HepG2 (cell line): ENCODE measurements at regions not wholly inside any gene's neighbourhood (a gene's known extent, or its start where the extent isn't known, plus 50 kb on each side); places are given as distances from the start of the nearest gene placed in this dataset.
A peak's percentile ranks its signal among the peaks of the same experiment; 100 is the strongest.

Experiments used
- CENPT ChIP-seq: sonication (generic); formaldehyde crosslinking; IDR thresholded peaks from 2 replicates; pipeline ENCODE4 v1.8.0; 2022; ENCODE audit warnings: low read depth, mild to moderate bottlenecking, moderate library complexity, missing genetic modification reagents
- HHEX ChIP-seq: IDR thresholded peaks from 2 replicates; pipeline ENCODE4 v1.6.1; 2016; ENCODE audit warnings: control low read depth
- MIER2 ChIP-seq: IDR thresholded peaks from 2 replicates; pipeline ENCODE4 v1.6.1; 2016; ENCODE audit warnings: missing biosample characterization, missing genetic modification reagents
- NFATC3 ChIP-seq: sonication (generic); formaldehyde crosslinking; IDR thresholded peaks from 2 replicates; pipeline ENCODE4 v1.5.1; 2020; ENCODE audit warnings: mild to moderate bottlenecking, missing genetic modification reagents
- PRDM4 ChIP-seq: sonication (generic); formaldehyde crosslinking; IDR thresholded peaks from 2 replicates; pipeline ENCODE4 v1.9.0; 2021; ENCODE audit warnings: missing genetic modification reagents, borderline replicate concordance
- SNRNP70 ChIP-seq: fragments of 200-400 bp; formaldehyde crosslinking; IDR thresholded peaks from 2 replicates; pipeline ENCODE4 v1.6.1; 2017; ENCODE audit warnings: mild to moderate bottlenecking, low read depth, low read length, moderate library complexity
- ZBTB38 ChIP-seq: sonication (generic); formaldehyde crosslinking; IDR thresholded peaks from 2 replicates; pipeline ENCODE4 v1.5.1; 2020; ENCODE audit warnings: mild to moderate bottlenecking, missing genetic modification reagents
- ZFP62 ChIP-seq: sonication (generic); formaldehyde crosslinking; IDR thresholded peaks from 2 replicates; pipeline ENCODE4 v1.4.0; 2020; ENCODE audit warnings: missing genetic modification reagents
- ZNF224 ChIP-seq: sonication (generic); formaldehyde crosslinking; IDR thresholded peaks from 2 replicates; pipeline ENCODE4 v1.5.0; 2020; ENCODE audit warnings: mild to moderate bottlenecking, missing genetic modification reagents
- ZNF280B ChIP-seq: sonication (generic); formaldehyde crosslinking; IDR thresholded peaks from 2 replicates; pipeline ENCODE4 v1.5.0; 2020; ENCODE audit warnings: missing genetic modification reagents, mild to moderate bottlenecking, borderline replicate concordance
- ZNF296 ChIP-seq: sonication (generic); formaldehyde crosslinking; conservative IDR thresholded peaks from 2 replicates; pipeline ENCODE4 v1.5.0; 2020; ENCODE audit warnings: mild to moderate bottlenecking, missing genetic modification reagents
- ZNF543 ChIP-seq: sonication (generic); formaldehyde crosslinking; IDR thresholded peaks from 2 replicates; pipeline ENCODE4 v1.4.0; 2020; ENCODE audit warnings: mild to moderate bottlenecking, missing genetic modification reagents
- ZNF574 ChIP-seq: sonication (generic); formaldehyde crosslinking; IDR thresholded peaks from 2 replicates; pipeline ENCODE4 v1.4.0; 2020; ENCODE audit warnings: missing genetic modification reagents
- ZNF629 ChIP-seq: sonication (generic); formaldehyde crosslinking; conservative IDR thresholded peaks from 2 replicates; pipeline ENCODE4 v1.5.0; 2020; ENCODE audit warnings: missing genetic modification reagents
- ZNF687 ChIP-seq: sonication (generic); formaldehyde crosslinking; IDR thresholded peaks from 2 replicates; pipeline ENCODE4 v1.5.1; 2020; ENCODE audit warnings: mild to moderate bottlenecking, missing genetic modification reagents, moderate library complexity
- ZNF816 ChIP-seq: sonication (generic); formaldehyde crosslinking; IDR thresholded peaks from 2 replicates; pipeline ENCODE4 v1.8.0; 2022; ENCODE audit warnings: missing genetic modification reagents, mild to moderate bottlenecking, borderline replicate concordance

- TF ChIP-seq ZNF224 (no peak), ZNF296 (CRISPR knock-in tag) (no peak), ZNF816 (CRISPR knock-in tag) (peak; percentile 92; the same call in 1 of the 2 replicates), NFATC3 (CRISPR knock-in tag) (no peak), ZBTB38 (CRISPR knock-in tag) (peak; percentile 84; the same call in 1 of the 2 replicates), CENPT (CRISPR knock-in tag) (0 out of 2 replicates have a peak, but pooled peaks have one; percentile 60), ZNF687 (CRISPR knock-in tag) (peak; percentile 90), HHEX (0 out of 2 replicates have a peak, but pooled peaks have one; percentile 27), MIER2 (CRISPR knock-in tag) (no peak), ZNF280B (peak; percentile 75), ZFP62 (CRISPR knock-in tag) (no peak), SNRNP70 (no peak), ZNF543 (CRISPR knock-in tag) (peak; percentile 68; the same call in 1 of the 2 replicates), PRDM4 (CRISPR knock-in tag) (no peak), ZNF629 (peak; percentile 15), ZNF574 (peak; percentile 80; the same call in 1 of the 2 replicates)
These were observed 172.8 kb upstream of the ZNF267 start (continued) for GRCh38 chr16:31700530-31701388.
